ENCODE measurements at regions not wholly inside any gene's neighbourhood (a gene's known extent, or its start where the extent isn't known, plus 50 kb on each side); places are given as distances from the start of the nearest gene placed in this dataset.

- Histone ChIP-seq H3K4me1 (no peaks in the 10 kb centered on the region), H3K27ac (no peak overlapping the region), H3K9me3 (no peaks in the 10 kb centered on the region), H3K4me3 (no peak overlapping the region), H3K36me3 (no peaks in the 10 kb centered on the region), H3K27me3 (no peaks in the 10 kb centered on the region)
- TF ChIP-seq POLR2AphosphoS5 (IDR thresholded peaks at IDR 0.05) (no peak), POLR2A (IDR thresholded peaks at IDR 0.05) (no peak), EP300 (IDR thresholded peaks at IDR 0.05) (no peak)
- TF ChIP-seq, protein P1, sequence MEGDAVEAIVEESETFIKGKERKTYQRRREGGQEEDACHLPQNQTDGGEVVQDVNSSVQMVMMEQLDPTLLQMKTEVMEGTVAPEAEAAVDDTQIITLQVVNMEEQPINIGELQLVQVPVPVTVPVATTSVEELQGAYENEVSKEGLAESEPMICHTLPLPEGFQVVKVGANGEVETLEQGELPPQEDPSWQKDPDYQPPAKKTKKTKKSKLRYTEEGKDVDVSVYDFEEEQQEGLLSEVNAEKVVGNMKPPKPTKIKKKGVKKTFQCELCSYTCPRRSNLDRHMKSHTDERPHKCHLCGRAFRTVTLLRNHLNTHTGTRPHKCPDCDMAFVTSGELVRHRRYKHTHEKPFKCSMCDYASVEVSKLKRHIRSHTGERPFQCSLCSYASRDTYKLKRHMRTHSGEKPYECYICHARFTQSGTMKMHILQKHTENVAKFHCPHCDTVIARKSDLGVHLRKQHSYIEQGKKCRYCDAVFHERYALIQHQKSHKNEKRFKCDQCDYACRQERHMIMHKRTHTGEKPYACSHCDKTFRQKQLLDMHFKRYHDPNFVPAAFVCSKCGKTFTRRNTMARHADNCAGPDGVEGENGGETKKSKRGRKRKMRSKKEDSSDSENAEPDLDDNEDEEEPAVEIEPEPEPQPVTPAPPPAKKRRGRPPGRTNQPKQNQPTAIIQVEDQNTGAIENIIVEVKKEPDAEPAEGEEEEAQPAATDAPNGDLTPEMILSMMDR (IDR thresholded peaks at IDR 0.05): no peak
- intact Hi-C loops (cut with DNase I; ENCODE audit: low total_unique reads): no loop called here
- no peak for DNase-seq
- 80 to 84% (median 81%) methylated on average over 5 of the region's 5 CpGs for WGBS, 5 donors
Observed at GRCh38 chr10:24119896-24120295, 89.0 kb upstream of the KIAA1217 start.

DNA sequence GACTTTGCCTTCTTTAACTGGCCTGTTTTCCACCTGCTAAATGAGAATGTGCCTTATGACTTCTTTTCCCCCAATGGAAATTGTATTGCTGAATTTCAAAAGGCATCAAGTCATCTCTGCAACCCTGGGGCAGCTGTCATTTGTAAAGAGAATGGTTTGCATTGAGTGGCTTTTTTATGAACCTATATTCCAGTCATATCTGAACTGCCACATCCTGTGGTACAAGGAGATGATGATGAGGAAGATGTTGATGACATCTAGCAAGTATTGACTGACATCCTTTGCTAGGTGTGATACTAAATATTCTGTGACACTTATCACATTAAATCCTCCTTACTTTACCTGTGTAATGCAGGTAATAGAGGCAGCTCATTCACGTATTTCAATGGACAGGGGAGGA is 88.3 kb upstream of the KIAA1217 start:
- H3K27ac ChIP-seq: no peak overlapping the region
- intact Hi-C loops (cut with DNase I; ENCODE audit: low total_unique reads): no loop called here
- H3K27me3 ChIP-seq: no peaks in the 10 kb centered on the region
- no peaks in the 10 kb centered on the region for H3K4me1 ChIP-seq
- TF ChIP-seq POLR2AphosphoS5 (IDR thresholded peaks at IDR 0.05) (no peak), POLR2A (IDR thresholded peaks at IDR 0.05) (no peak), EP300 (IDR thresholded peaks at IDR 0.05) (no peak)
- TF ChIP-seq, protein P1 (IDR thresholded peaks at IDR 0.05): no peak
- WGBS, 5 donors: 73 to 90% (median 82%) methylated on average over 1 of the region's 1 CpG
- no peaks in the 10 kb centered on the region for H3K9me3 ChIP-seq
- H3K36me3 ChIP-seq: no peaks in the 10 kb centered on the region
- no peak for DNase-seq
- no peak overlapping the region for H3K4me3 ChIP-seq

DNA sequence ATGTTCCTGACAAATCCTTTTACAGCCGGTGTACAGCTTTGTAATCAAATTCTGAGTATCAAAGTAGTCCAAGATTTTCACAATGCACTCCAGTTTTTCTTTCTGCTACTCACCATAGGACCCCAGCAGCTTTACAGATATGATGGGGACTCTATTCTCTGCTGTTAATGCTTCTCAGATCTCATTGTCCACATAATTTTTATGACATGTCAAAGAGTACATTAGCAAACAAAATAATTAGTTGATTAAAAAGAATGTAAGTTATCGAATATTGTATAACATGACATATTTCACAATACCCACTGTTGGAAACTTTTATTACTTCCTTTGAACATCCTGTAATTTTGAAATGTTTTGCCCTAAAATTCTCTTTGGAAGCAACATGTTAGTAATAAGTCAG is 81.4 kb upstream of the KIAA1217 start:
- Histone ChIP-seq H3K27me3 (no peaks in the 10 kb centered on the region), H3K4me3 (no peak overlapping the region), H3K36me3 (no peaks in the 10 kb centered on the region), H3K4me1 (no peaks in the 10 kb centered on the region), H3K9me3 (no peaks in the 10 kb centered on the region), H3K27ac (no peak overlapping the region)
- no peak for DNase-seq
- intact Hi-C loops (cut with DNase I; ENCODE audit: low total_unique reads): no loop called here
- 63 to 70% (median 64%) methylated on average over 2 of the region's 2 CpGs for WGBS, 5 donors
- TF ChIP-seq POLR2A (IDR thresholded peaks at IDR 0.05) (no peak), POLR2AphosphoS5 (IDR thresholded peaks at IDR 0.05) (no peak), EP300 (IDR thresholded peaks at IDR 0.05) (no peak)
- TF ChIP-seq, protein P1 (IDR thresholded peaks at IDR 0.05): no peak

GRCh38 chr10:24128066-24128730 is 80.7 kb upstream of the KIAA1217 start:
- intact Hi-C loops (cut with DNase I; ENCODE audit: low total_unique reads): no loop called here
- Histone ChIP-seq H3K9me3 (no peaks in the 10 kb centered on the region), H3K4me1 (no peaks in the 10 kb centered on the region), H3K27me3 (no peaks in the 10 kb centered on the region), H3K4me3 (no peak overlapping the region), H3K36me3 (no peaks in the 10 kb centered on the region), H3K27ac (no peak overlapping the region)
- 45 to 53% (median 46%) methylated on average over 9 of the region's 9 CpGs for WGBS, 5 donors
- TF ChIP-seq EP300 (IDR thresholded peaks at IDR 0.05) (no peak), POLR2A (IDR thresholded peaks at IDR 0.05) (no peak), POLR2AphosphoS5 (IDR thresholded peaks at IDR 0.05) (no peak)
- TF ChIP-seq, protein P1 (IDR thresholded peaks at IDR 0.05): no peak
- DNase-seq: peak in 1 of 2 donors; percentile 44
